ENCODE measurements at regions not wholly inside any gene's neighbourhood (a gene's known extent, or its start where the extent isn't known, plus 50 kb on each side); places are given as distances from the start of the nearest gene placed in this dataset.

DNA sequence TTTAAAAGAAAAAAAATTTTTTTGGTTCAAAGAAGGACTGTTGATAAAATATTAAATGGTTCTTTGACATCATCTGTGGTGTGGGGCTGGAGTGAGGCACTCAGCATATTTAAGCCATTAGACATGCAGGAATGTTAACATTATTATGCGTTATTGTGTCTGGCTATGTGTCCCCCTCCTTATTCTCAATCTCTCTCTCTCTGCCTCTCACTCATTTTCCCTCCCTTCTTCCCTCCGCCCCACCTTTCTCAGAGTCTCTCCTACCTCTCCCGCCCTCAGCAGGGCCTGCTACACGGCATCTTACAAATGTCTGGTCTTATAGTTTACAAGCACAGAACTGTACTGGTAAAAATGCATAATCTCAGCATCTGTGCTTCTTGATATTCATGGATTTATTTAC lies 287.8 kb upstream of the TMEM161B start:
- TF ChIP-seq GATA3 (IDR thresholded peaks at IDR 0.05; ENCODE audit: low read depth, low read length): no peak
- no peak for TF ChIP-seq GATA2 (IDR thresholded peaks at IDR 0.05; ENCODE audit: low read depth, low read length)
